ENCODE measurements at regions not wholly inside any gene's neighbourhood (a gene's known extent, or its start where the extent isn't known, plus 50 kb on each side); places are given as distances from the start of the nearest gene placed in this dataset.

- TF ChIP-seq, protein P1, sequence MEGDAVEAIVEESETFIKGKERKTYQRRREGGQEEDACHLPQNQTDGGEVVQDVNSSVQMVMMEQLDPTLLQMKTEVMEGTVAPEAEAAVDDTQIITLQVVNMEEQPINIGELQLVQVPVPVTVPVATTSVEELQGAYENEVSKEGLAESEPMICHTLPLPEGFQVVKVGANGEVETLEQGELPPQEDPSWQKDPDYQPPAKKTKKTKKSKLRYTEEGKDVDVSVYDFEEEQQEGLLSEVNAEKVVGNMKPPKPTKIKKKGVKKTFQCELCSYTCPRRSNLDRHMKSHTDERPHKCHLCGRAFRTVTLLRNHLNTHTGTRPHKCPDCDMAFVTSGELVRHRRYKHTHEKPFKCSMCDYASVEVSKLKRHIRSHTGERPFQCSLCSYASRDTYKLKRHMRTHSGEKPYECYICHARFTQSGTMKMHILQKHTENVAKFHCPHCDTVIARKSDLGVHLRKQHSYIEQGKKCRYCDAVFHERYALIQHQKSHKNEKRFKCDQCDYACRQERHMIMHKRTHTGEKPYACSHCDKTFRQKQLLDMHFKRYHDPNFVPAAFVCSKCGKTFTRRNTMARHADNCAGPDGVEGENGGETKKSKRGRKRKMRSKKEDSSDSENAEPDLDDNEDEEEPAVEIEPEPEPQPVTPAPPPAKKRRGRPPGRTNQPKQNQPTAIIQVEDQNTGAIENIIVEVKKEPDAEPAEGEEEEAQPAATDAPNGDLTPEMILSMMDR (IDR thresholded peaks at IDR 0.05), result no peak
- TF ChIP-seq EP300 (IDR thresholded peaks at IDR 0.05), result no peak
These were observed 140.4 kb upstream of the BMPER start for GRCh38 chr7:33764752-33765451.

All from upper lobe of left lung (tissue), 4 donors.